ENCODE measurements at regions not wholly inside any gene's neighbourhood (a gene's known extent, or its start where the extent isn't known, plus 50 kb on each side); places are given as distances from the start of the nearest gene placed in this dataset.
"Not testable (repeated sequence)": the region's sequence is repeated elsewhere in the genome, so short reads cannot be mapped to it uniquely, and the experiment has no call there.

DNA sequence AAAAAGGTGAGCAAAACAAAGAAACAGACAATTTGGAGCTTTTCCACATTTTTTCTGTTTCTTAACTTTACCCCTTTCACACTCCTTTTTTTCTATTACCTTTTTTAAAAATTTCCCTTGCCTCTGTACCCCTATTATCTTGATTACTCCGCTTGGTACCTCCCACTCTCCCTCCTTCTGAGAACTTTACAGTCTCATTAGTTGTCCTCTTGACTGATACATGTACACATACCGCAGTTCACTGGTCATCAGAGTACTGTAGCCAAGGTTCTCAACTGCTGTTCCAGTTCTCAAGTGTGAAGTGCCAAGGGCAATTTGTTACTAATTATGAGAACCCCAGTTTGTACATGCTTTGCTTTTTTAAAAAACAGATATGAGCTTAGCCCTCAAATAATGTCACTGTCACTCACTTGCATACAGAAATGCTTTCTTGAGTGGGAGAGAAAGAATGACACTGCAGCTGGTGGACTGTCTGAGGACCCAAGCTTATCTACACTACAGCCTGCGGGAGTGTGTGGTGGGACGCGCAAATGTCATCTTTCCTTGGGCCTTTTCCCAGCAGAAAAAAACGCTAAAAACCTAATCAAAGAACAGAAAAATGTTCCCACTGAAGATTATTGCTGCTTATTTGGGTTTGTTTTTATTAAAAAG, 160.8 kb downstream of the DISP1 start:
- no peaks in the 10 kb centered on the region for H4K20me1 ChIP-seq (ENCODE audit: insufficient read depth, low read length)
- H3K4me2 ChIP-seq (ENCODE audit: insufficient read depth, low read length) = peak overlapping the region; percentile 3

DNA sequence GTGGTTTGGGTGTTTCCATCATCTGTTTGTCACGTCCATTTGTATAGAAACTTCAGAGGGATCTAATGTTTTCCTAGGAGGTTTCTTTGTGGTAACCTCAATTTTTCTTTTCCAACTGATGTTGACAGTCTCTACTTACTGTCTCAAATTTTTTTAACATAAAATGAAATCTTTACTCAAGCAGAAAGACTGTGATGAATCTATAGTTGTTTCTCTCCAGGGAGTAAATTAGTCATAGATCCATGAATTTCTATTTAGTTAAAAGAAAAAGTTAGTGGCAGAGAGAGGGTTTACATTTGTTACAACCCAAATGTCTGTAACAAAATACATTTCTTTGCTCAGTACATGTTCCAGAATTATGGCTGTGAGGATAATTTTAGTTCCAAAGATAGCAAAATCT, 161.6 kb downstream of the DISP1 start:
- Histone ChIP-seq H3K36me3 (ENCODE audit: insufficient read depth, low read length) (no peaks in the 10 kb centered on the region), H3K4me3 (ENCODE audit: insufficient read depth, low read length) (no peak overlapping the region), H3K4me2 (ENCODE audit: insufficient read depth, low read length) (no peak overlapping the region), H3K79me2 (ENCODE audit: insufficient read depth, low read length) (no peaks in the 10 kb centered on the region), H3K27ac (ENCODE audit: low read depth, low read length) (no peak overlapping the region), H3K27me3 (ENCODE audit: insufficient read depth, low read length) (no peaks in the 10 kb centered on the region), H3K9me3 (ENCODE audit: low read depth, low read length) (no peaks in the 10 kb centered on the region), H3K4me1 (ENCODE audit: insufficient read depth, low read length) (peaks cover 29% of the 10 kb centered on the region), H2AFZ (ENCODE audit: low read length) (no peak overlapping the region), H4K20me1 (ENCODE audit: insufficient read depth, low read length) (no peaks in the 10 kb centered on the region)
- TF ChIP-seq, protein P1, sequence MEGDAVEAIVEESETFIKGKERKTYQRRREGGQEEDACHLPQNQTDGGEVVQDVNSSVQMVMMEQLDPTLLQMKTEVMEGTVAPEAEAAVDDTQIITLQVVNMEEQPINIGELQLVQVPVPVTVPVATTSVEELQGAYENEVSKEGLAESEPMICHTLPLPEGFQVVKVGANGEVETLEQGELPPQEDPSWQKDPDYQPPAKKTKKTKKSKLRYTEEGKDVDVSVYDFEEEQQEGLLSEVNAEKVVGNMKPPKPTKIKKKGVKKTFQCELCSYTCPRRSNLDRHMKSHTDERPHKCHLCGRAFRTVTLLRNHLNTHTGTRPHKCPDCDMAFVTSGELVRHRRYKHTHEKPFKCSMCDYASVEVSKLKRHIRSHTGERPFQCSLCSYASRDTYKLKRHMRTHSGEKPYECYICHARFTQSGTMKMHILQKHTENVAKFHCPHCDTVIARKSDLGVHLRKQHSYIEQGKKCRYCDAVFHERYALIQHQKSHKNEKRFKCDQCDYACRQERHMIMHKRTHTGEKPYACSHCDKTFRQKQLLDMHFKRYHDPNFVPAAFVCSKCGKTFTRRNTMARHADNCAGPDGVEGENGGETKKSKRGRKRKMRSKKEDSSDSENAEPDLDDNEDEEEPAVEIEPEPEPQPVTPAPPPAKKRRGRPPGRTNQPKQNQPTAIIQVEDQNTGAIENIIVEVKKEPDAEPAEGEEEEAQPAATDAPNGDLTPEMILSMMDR (IDR thresholded peaks at IDR 0.05; ENCODE audit: extremely low read depth, low read depth, low read length) = no peak
- peak; percentile 83 for DNase-seq (ENCODE audit: insufficient read length, low spot score, missing footprints)

More for the DNA sequence above, 160.8 kb downstream of the DISP1 start:
- no peaks in the 10 kb centered on the region for H3K27me3 ChIP-seq (ENCODE audit: insufficient read depth, low read length)
- DNase-seq (ENCODE audit: insufficient read length, low spot score, missing footprints) = peak; percentile 25
- no peak overlapping the region for H2AFZ ChIP-seq (ENCODE audit: low read length)
- peak overlapping the region; percentile 16 for H3K27ac ChIP-seq (ENCODE audit: low read depth, low read length)
- H3K4me1 ChIP-seq (ENCODE audit: insufficient read depth, low read length) = peaks cover 29% of the 10 kb centered on the region
- no peaks in the 10 kb centered on the region for H3K36me3 ChIP-seq (ENCODE audit: insufficient read depth, low read length)
- TF ChIP-seq, protein P1 (IDR thresholded peaks at IDR 0.05; ENCODE audit: extremely low read depth, low read depth, low read length) = no peak
- no peaks in the 10 kb centered on the region for H3K9me3 ChIP-seq (ENCODE audit: low read depth, low read length)
- H3K4me3 ChIP-seq (ENCODE audit: insufficient read depth, low read length) = no peak overlapping the region
- H3K79me2 ChIP-seq (ENCODE audit: insufficient read depth, low read length) = no peaks in the 10 kb centered on the region

DNA sequence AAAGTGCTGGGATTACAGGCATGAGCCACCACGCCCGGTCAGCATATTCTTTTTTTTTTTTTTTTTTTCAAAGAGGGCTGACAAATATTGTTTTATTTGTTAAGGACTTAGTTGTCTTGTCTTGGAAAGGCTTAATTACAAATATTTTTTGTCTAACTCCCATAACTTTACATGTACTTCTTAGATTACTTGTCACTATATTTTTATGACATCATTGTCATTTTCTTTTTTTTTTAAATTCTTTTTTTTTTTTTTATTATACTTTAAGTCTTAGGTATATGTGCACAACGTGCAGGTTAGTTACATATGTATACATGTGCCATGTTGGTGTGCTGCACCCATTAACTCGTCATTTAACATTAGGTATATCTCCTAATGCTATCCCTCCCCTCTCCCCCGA, 162.5 kb downstream of the DISP1 start:
- DNase-seq (ENCODE audit: insufficient read length, low spot score, missing footprints); H2AFZ ChIP-seq (ENCODE audit: low read length); H3K27ac ChIP-seq (ENCODE audit: low read depth, low read length); H3K4me2 ChIP-seq (ENCODE audit: insufficient read depth, low read length); H3K27me3 ChIP-seq (ENCODE audit: insufficient read depth, low read length); H3K9me3 ChIP-seq (ENCODE audit: low read depth, low read length); H4K20me1 ChIP-seq (ENCODE audit: insufficient read depth, low read length); H3K79me2 ChIP-seq (ENCODE audit: insufficient read depth, low read length); H3K4me3 ChIP-seq (ENCODE audit: insufficient read depth, low read length); H3K36me3 ChIP-seq (ENCODE audit: insufficient read depth, low read length): not testable (repeated sequence)
- peaks cover 29% of the 10 kb centered on the region for H3K4me1 ChIP-seq (ENCODE audit: insufficient read depth, low read length)

DNA sequence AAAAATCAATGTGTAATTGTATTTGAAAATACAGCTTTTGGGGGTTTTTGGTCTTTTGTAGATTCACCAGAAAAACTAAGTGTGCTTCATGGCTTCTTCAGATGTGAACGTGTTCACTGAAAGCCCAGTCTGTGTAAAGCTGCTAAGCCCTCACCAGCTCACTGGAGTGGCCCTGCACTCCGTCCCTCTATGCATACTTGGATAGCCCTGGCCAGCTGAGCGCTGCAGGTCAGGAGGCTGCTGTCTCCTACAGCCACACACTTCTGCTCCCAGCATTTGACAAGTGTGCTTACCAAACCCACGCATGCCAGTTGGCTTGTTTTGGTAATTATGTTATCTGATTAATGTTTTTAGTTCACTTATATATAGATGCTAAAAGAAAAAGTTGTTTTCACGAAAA, 163.5 kb downstream of the TLR5 start:
- Histone ChIP-seq H3K27ac (ENCODE audit: low read depth, low read length) (no peak overlapping the region), H3K4me2 (ENCODE audit: insufficient read depth, low read length) (no peak overlapping the region), H3K4me3 (ENCODE audit: insufficient read depth, low read length) (no peak overlapping the region), H3K79me2 (ENCODE audit: insufficient read depth, low read length) (no peaks in the 10 kb centered on the region), H3K36me3 (ENCODE audit: insufficient read depth, low read length) (no peaks in the 10 kb centered on the region), H3K9me3 (ENCODE audit: low read depth, low read length) (no peaks in the 10 kb centered on the region), H3K27me3 (ENCODE audit: insufficient read depth, low read length) (no peaks in the 10 kb centered on the region), H2AFZ (ENCODE audit: low read length) (no peak overlapping the region), H4K20me1 (ENCODE audit: insufficient read depth, low read length) (no peaks in the 10 kb centered on the region), H3K4me1 (ENCODE audit: insufficient read depth, low read length) (peaks cover 23% of the 10 kb centered on the region)
- TF ChIP-seq, protein P1 (IDR thresholded peaks at IDR 0.05; ENCODE audit: extremely low read depth, low read depth, low read length) = no peak
- no peak for DNase-seq (ENCODE audit: insufficient read length, low spot score, missing footprints)
